ENCODE measurements at regions not wholly inside any gene's neighbourhood (a gene's known extent, or its start where the extent isn't known, plus 50 kb on each side); places are given as distances from the start of the nearest gene placed in this dataset.
"Not testable (repeated sequence)": the region's sequence is repeated elsewhere in the genome, so short reads cannot be mapped to it uniquely, and the experiment has no call there.

DNA sequence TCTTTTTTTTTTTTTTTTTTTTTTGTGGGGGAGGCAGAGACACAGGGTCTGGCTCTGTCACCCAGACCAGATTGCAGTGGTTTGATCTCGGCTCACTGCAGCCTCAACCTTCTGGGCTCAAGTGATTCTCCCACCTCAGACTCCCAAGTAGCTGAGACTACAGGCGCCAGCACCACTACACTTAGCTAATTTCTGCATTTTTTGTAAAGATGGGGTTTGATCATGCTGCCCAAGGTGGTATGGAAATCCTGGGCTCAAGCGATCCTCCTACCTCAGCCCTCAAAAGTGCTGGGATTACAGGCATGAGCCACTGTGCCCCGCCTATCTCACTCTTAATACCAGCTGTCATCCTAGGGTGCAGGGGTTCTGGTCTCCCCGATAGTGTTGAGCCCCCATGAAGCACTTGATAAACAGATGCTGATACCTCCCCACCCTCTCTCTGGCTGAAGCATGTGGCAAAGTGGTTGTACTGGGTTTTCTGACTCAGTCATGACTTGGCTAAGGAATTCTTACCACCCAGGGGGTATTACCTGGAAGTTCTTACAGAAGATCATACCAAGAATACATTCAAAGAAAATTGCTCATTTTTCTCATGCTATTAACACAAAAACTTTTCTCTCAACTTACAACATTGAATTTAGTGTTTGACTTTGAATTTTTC is 110.2 kb upstream of the DAPK1 start:
- no peak for DNase-seq (ENCODE audit: low read depth in 1 of 2, low spot score in 1 of 2)
- TF ChIP-seq REST (IDR thresholded peaks at IDR 0.05; ENCODE audit: insufficient replicate concordance, low read depth) (no peak), GABPA (IDR thresholded peaks at IDR 0.05; ENCODE audit: low read depth) (no peak), POLR2AphosphoS5 (IDR thresholded peaks at IDR 0.05; ENCODE audit: low read depth) (no peak), SPI1 (IDR thresholded peaks at IDR 0.05; ENCODE audit: borderline replicate concordance, low read depth) (no peak)
- TF ChIP-seq, protein P1, sequence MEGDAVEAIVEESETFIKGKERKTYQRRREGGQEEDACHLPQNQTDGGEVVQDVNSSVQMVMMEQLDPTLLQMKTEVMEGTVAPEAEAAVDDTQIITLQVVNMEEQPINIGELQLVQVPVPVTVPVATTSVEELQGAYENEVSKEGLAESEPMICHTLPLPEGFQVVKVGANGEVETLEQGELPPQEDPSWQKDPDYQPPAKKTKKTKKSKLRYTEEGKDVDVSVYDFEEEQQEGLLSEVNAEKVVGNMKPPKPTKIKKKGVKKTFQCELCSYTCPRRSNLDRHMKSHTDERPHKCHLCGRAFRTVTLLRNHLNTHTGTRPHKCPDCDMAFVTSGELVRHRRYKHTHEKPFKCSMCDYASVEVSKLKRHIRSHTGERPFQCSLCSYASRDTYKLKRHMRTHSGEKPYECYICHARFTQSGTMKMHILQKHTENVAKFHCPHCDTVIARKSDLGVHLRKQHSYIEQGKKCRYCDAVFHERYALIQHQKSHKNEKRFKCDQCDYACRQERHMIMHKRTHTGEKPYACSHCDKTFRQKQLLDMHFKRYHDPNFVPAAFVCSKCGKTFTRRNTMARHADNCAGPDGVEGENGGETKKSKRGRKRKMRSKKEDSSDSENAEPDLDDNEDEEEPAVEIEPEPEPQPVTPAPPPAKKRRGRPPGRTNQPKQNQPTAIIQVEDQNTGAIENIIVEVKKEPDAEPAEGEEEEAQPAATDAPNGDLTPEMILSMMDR (IDR thresholded peaks at IDR 0.05; ENCODE audit: insufficient read depth, low read length), result no peak
- no peak overlapping the region for H3K4me3 ChIP-seq (replicated peaks; ENCODE audit: insufficient read depth, low read length)
- no peaks in the 10 kb centered on the region for H3K27me3 ChIP-seq (ENCODE audit: insufficient read depth, poor library complexity, severe bottlenecking)
- no peak overlapping the region for H3K27ac ChIP-seq (replicated peaks)

DNA sequence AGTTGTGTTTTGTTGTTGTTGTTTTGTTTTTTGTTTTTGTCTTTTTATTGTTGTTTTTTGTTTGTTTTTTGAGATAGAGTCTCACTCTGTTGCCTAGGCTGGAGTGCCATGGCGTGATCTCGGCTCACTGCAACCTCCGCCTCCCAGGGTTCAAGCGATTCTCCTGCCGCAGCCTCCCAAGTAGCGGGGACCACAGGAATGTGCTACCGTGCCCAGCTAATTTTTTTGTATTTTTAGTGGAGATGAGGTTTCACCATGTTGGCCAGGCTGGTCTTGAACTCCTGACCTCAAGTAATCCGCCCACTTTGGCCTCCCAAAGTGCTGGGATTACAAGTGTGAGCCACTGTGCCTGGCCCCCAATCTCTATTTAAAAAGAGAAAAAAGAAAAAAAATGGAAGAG is 109.0 kb upstream of the DAPK1 start:
- H3K27ac ChIP-seq (replicated peaks); DNase-seq (ENCODE audit: low read depth in 1 of 2, low spot score in 1 of 2); H3K27me3 ChIP-seq (ENCODE audit: insufficient read depth, poor library complexity, severe bottlenecking); H3K4me3 ChIP-seq (replicated peaks; ENCODE audit: insufficient read depth, low read length): not testable (repeated sequence)

- no peak overlapping the region for H3K27ac ChIP-seq (replicated peaks)
- no peaks in the 10 kb centered on the region for H3K27me3 ChIP-seq (ENCODE audit: insufficient read depth, poor library complexity, severe bottlenecking)
- no peak for DNase-seq (ENCODE audit: low read depth in 1 of 2, low spot score in 1 of 2)
- no peak overlapping the region for H3K4me3 ChIP-seq (replicated peaks; ENCODE audit: insufficient read depth, low read length)
- TF ChIP-seq SPI1 (IDR thresholded peaks at IDR 0.05; ENCODE audit: borderline replicate concordance, low read depth) (no peak), POLR2AphosphoS5 (IDR thresholded peaks at IDR 0.05; ENCODE audit: low read depth) (no peak), GABPA (IDR thresholded peaks at IDR 0.05; ENCODE audit: low read depth) (no peak), REST (IDR thresholded peaks at IDR 0.05; ENCODE audit: insufficient replicate concordance, low read depth) (no peak)
- TF ChIP-seq, protein P1 (IDR thresholded peaks at IDR 0.05; ENCODE audit: insufficient read depth, low read length), result no peak
Measured at GRCh38 chr9:87389936-87390335, 107.7 kb upstream of the DAPK1 start.

DNA sequence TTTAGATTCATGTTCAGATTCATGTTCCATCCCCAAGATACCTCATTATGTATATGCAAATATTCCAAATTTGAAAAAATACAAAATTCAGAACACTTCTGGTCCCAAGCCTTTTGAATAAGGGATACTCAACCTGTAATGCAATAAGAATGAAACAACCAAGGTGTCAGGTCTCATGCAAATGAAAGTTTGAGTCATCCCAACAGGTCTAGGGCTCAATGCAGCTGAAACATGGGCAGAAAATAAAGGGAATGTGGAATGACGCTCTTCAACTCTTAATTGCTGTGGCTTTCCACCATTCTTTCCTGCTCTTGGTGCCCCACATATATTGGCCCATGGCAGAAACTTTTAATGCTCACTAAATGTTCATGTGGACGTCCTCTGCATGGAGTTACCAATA is 107.3 kb upstream of the DAPK1 start:
- TF ChIP-seq GABPA (IDR thresholded peaks at IDR 0.05; ENCODE audit: low read depth), result no peak
- H3K27me3 ChIP-seq (ENCODE audit: insufficient read depth, poor library complexity, severe bottlenecking), result no peaks in the 10 kb centered on the region
- DNase-seq (ENCODE audit: low read depth in 1 of 2, low spot score in 1 of 2), result no peak
- H3K27ac ChIP-seq (replicated peaks), result no peak overlapping the region
- H3K4me3 ChIP-seq (replicated peaks; ENCODE audit: insufficient read depth, low read length), result no peak overlapping the region

DNA sequence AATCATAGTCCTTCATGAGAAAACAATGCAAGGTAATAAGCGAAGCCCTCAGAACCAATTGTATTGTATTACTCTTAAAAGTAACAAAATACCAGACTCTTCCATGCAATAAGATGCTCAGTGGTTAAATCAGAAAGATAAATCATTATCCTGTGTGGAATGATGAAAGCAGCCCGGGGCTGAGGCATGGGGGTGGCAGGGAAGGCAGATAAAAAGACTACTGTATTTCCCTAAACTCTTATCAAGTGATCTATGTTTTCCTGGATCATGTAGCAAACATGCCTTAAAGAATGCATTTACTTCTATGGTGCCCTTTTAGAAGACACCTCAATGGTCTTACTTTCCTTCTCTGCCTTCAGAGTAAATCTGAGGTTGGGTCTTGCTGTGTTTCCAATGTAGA is 105.6 kb upstream of the DAPK1 start:
- H3K27ac ChIP-seq (replicated peaks), result no peak overlapping the region

More for the DNA sequence above, 105.6 kb upstream of the DAPK1 start:
- no peaks in the 10 kb centered on the region for H3K27me3 ChIP-seq (ENCODE audit: insufficient read depth, poor library complexity, severe bottlenecking)
- TF ChIP-seq REST (IDR thresholded peaks at IDR 0.05; ENCODE audit: insufficient replicate concordance, low read depth) (no peak), POLR2AphosphoS5 (IDR thresholded peaks at IDR 0.05; ENCODE audit: low read depth) (no peak), GABPA (IDR thresholded peaks at IDR 0.05; ENCODE audit: low read depth) (no peak), SPI1 (IDR thresholded peaks at IDR 0.05; ENCODE audit: borderline replicate concordance, low read depth) (no peak)
- TF ChIP-seq, protein P1 (IDR thresholded peaks at IDR 0.05; ENCODE audit: insufficient read depth, low read length), result no peak
- no peak for DNase-seq (ENCODE audit: low read depth in 1 of 2, low spot score in 1 of 2)
- H3K4me3 ChIP-seq (replicated peaks; ENCODE audit: insufficient read depth, low read length), result no peak overlapping the region
